ENCODE measurements at regions not wholly inside any gene's neighbourhood (a gene's known extent, or its start where the extent isn't known, plus 50 kb on each side); places are given as distances from the start of the nearest gene placed in this dataset.
A peak's percentile ranks its signal among the peaks of the same experiment; 100 is the strongest.
"Not testable (repeated sequence)": the region's sequence is repeated elsewhere in the genome, so short reads cannot be mapped to it uniquely, and the experiment has no call there.

DNA sequence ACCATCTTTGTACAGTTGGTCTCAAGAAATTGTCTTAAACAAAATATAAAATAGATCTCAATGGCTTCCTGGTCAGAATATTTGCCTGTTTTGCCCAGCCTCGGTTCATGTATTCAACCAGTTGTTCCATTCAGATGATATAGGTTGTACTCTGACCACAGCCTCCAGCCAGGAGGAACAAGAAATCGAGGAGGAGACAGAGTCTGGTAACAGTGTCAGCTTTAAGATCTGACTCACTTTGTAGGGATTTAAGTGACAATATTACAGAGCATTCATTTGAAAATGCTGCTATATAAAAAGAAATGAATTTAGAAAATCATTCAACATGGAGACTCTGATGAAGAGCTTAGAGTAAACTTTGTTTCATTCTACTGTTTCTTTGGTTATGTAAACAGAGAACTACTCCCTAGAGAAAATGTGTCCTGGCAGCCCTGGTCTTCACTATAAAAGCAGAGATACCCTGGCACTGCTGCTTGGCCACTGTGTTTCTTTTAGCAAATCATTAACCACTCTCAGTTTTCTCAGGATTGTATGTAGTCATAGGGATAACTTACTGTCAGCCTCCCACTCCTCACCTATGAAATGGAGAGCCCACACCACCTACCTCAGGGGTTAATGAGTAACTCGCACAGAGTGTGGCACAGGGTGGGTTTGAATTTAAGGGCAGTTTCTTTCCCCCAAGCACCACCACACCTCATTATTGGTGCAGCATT, 53.5 kb downstream of the PAGE2 start:
- DNase-seq, result no peak

DNA sequence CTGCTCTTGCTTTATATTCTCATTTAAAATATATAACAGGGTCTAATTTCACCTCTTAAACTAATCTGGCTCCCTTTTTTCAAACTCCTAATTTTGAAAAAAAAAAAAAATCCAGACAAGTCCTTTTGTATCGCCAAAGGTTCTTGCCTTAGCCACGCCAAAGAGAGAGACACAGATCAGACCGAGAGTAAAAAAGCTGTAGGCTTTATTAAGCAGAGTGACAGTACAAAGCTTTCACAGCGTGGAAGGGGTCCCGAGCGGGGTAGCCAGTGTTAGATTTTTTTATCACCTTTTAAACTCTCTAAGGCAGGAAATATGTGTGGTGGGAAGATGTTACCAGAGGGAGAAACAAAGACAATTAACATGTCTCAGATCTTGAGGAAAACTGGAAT, 54.1 kb downstream of the PAGE2 start:
- no peak for DNase-seq

DNA sequence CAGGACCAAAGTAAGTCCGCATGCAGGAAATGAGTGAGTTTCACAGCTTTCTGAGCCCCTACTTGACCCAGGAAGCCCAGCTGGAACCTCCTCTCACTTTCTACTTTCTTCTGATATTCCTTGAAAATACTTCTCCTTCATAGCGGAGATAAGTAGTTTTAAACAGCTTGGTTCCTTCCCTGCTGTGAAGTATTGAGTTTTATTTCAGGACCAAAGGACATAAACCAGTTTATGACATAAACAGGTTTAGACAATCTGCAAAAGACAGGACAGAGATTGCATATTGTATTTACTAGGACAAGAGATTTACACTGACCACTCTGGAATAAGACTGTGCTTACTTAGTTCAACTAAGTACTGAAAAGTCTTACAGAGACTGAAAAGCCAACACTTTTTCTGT, 54.8 kb downstream of the PAGE2 start:
- DNase-seq, result no peak

DNA sequence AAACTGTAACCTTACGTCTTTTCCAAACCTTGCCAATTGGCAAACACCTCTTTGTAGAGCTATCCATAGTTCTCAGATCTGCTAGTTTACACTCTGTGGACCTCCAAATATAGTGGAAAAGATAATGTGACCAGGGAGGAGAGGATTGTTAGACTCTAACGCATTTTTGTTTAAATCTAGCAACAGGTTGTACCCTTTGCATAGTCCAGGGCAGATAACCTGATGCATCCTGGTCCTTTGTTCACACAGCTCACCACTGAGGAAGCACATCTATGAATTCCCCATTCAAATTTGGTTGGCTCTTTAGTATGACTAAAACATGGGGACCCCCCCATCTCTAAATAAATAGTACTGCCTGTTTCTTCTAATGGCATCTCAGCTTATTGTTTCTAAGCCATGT, 55.9 kb downstream of the PAGE2 start:
- no peak for DNase-seq

DNA sequence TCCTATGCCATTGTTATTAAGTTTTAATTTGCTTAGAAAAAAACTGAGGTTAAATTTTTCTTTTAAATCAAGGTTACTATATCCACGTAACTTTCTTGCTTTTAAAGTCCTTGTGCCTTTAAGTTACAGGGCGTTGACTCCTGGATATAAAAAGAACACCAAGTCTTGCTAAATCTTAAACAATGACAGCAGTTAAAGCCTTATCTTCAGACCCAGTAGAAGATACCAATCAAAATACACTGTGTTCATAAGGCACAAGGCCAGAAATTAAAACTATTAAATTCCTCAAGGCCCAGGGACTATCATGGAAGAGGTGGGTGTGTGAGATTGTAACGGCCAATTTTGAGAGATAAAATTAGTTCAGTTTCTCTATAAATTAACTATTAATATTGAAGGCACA, 60.4 kb downstream of the PAGE2 start:
- DNase-seq, result no peak

DNA sequence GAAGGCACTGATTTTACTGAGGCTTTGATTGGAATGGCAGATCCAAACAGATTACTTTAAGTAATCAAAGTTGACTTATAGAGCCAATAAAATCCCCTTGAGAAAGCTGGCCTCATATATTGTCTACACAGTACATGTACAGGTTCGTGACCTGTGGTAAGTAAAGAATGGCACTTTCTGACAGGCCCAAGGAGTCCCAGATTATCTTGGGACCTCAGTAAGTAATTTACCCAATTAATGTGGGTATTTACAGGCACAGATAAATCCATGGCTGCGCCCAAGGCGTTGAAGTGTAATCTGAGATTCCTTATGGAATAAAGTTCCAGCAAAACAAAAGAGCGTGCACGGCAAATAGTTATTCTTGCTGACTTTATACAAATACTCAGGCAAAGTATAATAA, 62.4 kb downstream of the PAGE2 start:
- no peak for DNase-seq

DNA sequence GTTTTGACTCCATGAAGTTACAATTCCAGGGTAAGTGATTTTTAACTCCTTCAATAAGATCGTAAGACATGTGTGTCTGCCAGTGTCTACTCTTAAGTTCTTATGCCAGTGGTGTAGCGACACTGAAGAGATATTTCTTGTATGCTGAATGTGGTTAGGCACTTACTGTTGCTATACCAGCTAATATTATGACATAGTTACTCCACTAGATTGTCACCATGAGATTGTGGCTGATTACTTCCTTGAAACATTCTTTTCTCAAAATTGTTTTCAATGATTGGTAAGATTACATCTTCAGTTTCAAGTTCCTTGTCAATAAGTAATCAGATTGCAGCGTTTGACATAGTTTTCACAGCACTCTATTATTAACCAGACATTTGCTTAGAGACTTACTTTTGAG, 60.6 kb upstream of the PAGE5 start:
- DNase-seq, result no peak

DNA sequence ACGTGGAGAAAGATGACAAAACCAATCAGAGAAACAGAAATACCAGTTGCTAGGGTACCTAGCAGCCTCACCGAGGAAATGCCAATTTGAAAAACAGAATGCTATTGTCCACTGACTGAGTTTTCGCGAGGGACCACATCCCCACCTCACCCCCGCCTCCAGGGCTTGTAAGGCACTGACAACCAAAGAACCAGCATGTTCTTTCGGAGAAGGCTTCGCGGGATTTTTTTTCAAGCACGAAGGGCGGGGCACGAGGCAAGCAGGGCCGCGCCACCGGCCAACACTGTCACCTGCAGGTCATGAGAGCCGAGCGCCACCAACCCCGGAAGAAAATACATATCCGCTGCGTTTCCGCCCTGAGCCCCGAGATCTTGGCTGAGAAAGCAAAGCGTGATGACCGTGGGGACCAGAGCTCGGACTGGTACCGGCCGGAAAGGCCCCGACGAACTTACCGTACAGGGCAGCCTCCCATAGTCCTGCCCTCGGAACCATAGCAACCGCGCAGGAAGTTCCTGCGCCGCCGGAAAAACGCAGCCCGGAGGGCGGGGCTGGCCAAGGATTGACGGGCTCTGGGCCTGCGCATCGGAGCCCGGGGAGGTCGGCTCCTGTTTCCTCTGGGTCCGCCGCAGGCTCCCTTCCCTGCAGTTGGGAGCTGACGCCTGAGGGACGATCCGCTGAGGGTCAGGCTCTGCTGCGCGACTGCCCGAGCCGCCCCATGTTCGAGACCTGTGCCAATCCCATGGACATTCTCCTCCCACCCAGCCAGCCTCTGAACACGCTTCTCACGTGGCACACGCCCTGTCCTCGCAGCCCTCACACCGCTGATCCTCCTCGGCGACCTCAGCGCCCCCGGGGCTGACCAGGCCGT, 59.2 kb upstream of the PAGE5 start:
- DNase-seq, result peak; percentile 88

DNA sequence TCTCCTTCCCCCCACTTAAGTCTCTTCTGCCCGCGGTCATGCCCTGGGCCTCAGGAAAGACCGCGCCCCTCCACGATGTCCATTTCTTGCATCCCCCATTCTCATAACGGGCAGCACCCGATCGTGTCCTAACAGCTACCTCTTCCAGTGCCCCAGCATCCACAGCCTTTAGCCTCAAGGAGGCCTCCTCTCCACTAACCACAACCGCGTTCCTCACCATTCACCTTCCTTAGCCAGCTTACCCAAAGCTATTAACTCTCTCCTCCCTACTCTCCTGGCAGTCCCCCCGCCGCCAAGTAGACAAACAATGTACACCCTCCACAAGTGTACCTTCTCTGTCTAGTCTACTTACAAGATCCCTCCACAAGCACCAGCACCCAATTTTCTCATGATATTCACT, 58.6 kb upstream of the PAGE5 start:
- DNase-seq, result no peak

DNA sequence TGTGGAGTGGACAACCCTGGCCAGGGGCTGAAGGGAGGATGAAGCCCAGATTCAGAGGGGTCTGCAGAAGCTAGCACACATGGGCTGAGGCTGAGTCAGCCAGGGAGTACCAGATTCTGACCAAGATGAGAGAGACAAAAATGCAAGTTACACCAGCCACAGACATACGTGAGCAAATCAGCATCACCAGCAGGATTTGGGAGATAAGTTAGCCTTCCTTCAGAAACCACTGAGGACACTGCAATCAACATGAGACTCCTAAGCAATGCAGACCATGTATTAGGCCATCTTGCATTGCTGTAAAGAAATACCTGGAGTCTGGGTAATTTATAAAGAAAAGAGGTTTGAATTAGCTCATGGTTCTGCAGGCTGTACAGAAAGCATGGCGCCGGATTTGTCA, 57.0 kb upstream of the PAGE5 start:
- DNase-seq, result no peak

DNA sequence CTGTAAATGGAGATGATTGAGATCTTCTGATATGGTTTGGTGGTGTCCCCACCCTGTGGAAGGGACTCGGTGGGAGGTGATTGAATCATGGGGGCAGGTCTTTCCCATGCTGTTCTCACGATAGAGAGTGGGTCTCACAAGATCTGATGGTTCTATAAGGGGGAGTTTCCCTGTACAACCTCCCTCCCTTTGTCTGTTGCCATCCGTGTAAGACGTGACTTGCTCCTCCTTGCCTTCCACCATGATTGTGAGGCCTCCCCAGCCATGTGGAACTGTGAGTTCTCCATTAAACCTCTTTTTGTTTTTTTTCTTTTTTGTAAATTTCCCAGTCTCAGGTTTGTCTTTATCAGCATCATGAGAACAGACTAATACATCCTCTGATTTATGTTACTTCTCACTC, 55.1 kb upstream of the PAGE5 start:
- DNase-seq, result not testable (repeated sequence)

DNA sequence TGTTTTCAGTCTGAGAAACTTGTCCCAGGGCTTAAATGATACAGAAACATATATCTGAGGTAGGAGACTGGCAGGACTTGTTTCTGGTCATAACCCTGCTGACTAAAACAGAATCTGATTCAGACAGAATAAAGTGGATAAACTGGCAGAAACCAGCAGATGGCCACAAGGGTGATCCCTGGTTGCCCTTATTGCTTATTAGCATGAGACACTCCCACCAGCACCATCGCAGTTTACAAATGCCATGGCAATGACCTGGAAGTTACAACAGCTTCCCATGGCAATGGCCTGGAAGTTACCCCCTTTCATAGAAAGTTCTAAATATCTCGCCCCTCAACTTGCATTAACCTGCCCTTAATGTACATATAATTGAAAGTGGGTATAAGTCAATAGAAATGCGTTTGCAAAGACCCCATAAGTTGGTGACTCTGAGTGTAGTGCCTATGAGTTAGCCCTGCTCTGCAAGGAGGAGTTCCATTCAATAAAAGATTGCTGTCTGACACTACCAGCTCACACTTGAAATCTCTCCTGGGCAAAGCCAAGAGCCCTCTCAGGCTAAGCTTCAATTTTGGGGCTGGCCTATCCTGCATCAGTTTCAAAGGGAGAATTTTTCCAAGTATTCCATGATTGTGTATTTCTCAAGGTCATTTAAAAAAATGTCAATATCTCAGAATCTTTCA, 52.9 kb upstream of the PAGE5 start:
- no peak for DNase-seq

DNA sequence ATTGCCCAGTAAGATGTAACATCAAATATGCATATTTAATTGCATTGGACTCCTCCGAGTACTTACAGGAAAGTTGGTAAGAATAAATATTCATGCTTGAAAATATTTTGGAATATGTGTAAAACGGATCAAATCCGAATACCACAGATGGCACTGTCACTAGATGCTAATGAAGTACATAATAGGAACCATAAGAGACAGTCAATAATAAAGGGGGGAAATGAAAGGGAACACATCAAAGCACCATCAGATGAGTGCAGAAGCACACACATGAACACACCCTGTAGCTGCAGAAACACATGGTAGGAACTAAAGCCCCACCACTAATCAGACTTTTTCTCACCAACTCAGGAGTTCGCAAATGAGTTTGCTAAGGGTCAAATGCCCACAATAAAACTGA, 52.2 kb upstream of the PAGE5 start:
- DNase-seq, result no peak

DNA sequence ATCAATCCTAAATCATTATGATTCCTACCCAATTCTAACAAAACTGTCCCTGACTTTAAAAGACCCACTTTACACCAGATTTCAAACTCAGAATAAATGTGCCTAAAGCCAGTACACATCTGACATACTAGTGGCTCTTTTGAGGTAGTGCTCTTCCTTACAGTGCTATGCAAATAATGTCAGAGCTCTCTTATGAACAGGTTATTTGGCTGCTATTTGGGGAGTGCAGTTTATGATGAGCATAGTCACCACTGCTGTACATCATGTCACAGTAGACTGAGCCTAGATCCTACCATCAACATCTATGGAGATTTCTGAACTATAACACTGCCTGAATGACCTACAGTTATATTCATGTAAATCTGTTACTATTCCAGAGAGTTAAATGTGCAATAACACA, 50.4 kb upstream of the PAGE5 start:
- no peak for DNase-seq

Measured in fibroblast of skin of abdomen (primary cell).